ENCODE measurements at regions not wholly inside any gene's neighbourhood (a gene's known extent, or its start where the extent isn't known, plus 50 kb on each side); places are given as distances from the start of the nearest gene placed in this dataset.
A peak's percentile ranks its signal among the peaks of the same experiment; 100 is the strongest.
"Not testable (repeated sequence)": the region's sequence is repeated elsewhere in the genome, so short reads cannot be mapped to it uniquely, and the experiment has no call there.

GRCh38 chr2:234250926-234251325, 200.4 kb downstream of the SPP2 start:
- DNase-seq = no peak
- Histone ChIP-seq H3K27me3 (no peaks in the 10 kb centered on the region), H3K4me1 (peaks cover 0 to 55% (median 19%) of the 10 kb centered on the region in 3 donors), H3K27ac (peak overlapping the region in 1 of 4 donors; percentile 59), H3K9me3 (no peaks in the 10 kb centered on the region), H3K4me3 (no peak overlapping the region), H3K36me3 (no peaks in the 10 kb centered on the region)
- TF ChIP-seq POLR2A (IDR thresholded peaks at IDR 0.05) (no peak), CTCF (IDR thresholded peaks at IDR 0.05) (no peak)
- WGBS, 2 donors = 32 to 33% methylated on average over 2 of the region's 2 CpGs
- intact Hi-C loops (cut with DNase I) = loop anchor here (10.0 kb wide), 1 partner anchor 116 kb away; no protein-coding TSS in a partner anchor

DNA sequence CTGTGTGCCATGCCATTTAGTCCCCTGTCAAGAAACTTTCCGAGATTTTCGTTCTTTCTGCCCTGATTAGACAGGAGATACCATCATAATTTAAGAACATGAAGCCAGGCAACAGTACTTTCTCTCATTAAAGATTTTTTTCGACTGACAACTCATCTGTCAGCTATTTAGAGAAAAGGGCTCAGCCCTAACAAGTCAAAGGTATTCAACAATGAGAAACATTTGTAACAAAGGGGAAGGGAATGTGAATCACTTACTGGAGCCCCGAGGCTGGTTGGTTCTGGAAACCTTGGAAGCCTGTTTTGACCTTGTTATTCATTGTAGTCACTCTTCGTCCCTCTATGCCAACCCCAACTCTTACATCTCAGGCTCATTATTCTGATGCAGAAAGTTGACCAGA, 199.4 kb downstream of the SPP2 start:
- Histone ChIP-seq H3K27me3 (no peaks in the 10 kb centered on the region), H3K9me3 (no peaks in the 10 kb centered on the region), H3K4me1 (peaks cover 0 to 58% (median 19%) of the 10 kb centered on the region in 3 donors), H3K27ac (peak overlapping the region; percentile 3 to 74 (median 57)), H3K36me3 (no peaks in the 10 kb centered on the region), H3K4me3 (no peak overlapping the region)
- DNase-seq = no peak
- intact Hi-C loops (cut with DNase I) = loop anchor here (10.0 kb wide), 1 partner anchor 115 kb away; no protein-coding TSS in a partner anchor
- WGBS, 2 donors = 27 to 36% methylated on average over 5 of the region's 5 CpGs
- TF ChIP-seq POLR2A (IDR thresholded peaks at IDR 0.05) = no peak
- no peak for TF ChIP-seq CTCF (IDR thresholded peaks at IDR 0.05)

- peak overlapping the region; percentile 3 to 74 (median 57) for H3K27ac ChIP-seq
- WGBS, 2 donors = 65 to 67% methylated on average over 5 of the region's 5 CpGs
- no peak for DNase-seq
Observed at GRCh38 chr2:234249034-234249735, 198.7 kb downstream of the SPP2 start.

GRCh38 chr2:234248213-234248710, 197.8 kb downstream of the SPP2 start:
- WGBS, 2 donors = 91 to 97% methylated on average over 9 of the region's 10 CpGs
- H3K9me3 ChIP-seq; H3K36me3 ChIP-seq; intact Hi-C loops (cut with DNase I); DNase-seq; H3K27me3 ChIP-seq; H3K4me3 ChIP-seq: not testable (repeated sequence)
- Histone ChIP-seq H3K4me1 (peaks cover 0 to 54% (median 19%) of the 10 kb centered on the region in 3 donors), H3K27ac (peak overlapping the region in 1 of 4 donors; percentile 61)

More at GRCh38 chr2:234249034-234249735, 198.7 kb downstream of the SPP2 start:
- H3K4me1 ChIP-seq = peaks cover 0 to 51% (median 19%) of the 10 kb centered on the region in 3 donors
- no peak for TF ChIP-seq CTCF (IDR thresholded peaks at IDR 0.05)
- no peak for TF ChIP-seq POLR2A (IDR thresholded peaks at IDR 0.05)
- intact Hi-C loops (cut with DNase I) = no loop called here
- no peaks in the 10 kb centered on the region for H3K9me3 ChIP-seq
- H3K27me3 ChIP-seq = no peaks in the 10 kb centered on the region
- no peaks in the 10 kb centered on the region for H3K36me3 ChIP-seq
- H3K4me3 ChIP-seq = no peak overlapping the region

DNA sequence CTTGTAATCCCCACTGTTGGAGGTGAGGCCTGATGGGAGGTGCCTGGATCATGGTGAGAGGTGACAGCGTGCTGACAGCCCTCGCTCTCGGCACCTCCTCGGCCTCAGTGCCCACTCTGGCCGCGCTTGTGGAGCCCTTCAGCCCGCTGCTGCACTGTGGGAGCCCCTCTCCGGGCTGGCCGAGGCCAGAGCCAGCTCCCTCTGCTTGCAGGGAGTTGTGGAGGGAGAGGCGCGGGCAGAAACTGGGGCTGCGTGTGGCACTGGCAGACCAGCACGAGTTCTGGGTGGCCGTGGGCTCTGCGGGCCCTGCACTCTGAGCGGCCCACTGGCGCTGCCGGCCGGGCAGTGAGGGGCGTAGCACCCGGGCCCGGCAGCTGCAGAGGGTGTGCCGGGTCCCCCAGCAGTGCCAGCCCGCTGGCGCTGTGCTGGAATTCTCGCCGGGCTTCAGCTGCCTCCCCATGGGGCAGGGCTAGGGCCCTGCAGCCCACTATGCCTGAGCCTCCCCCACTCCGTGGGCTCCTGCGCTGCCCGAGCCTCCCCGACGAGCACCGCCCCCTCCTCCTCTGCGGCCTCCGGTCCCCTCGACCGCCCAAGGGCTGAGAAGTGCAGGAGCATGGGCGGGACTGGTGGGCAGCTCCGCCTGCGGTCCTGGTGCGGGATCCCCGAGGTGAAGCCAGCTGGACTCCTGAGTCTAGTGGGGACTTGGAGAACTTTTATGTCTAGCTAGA, 197.1 kb downstream of the SPP2 start:
- no peaks in the 10 kb centered on the region for H3K36me3 ChIP-seq
- H3K4me1 ChIP-seq = peaks cover 0 to 53% (median 19%) of the 10 kb centered on the region in 3 donors
- no peak overlapping the region for H3K4me3 ChIP-seq
- DNase-seq = no peak
- no peaks in the 10 kb centered on the region for H3K27me3 ChIP-seq
- H3K27ac ChIP-seq = no peak overlapping the region
- TF ChIP-seq POLR2A (IDR thresholded peaks at IDR 0.05) = no peak
- no peak for TF ChIP-seq CTCF (IDR thresholded peaks at IDR 0.05)
- no peaks in the 10 kb centered on the region for H3K9me3 ChIP-seq
- whole genome bisulfite sequencing, 2 donors = 89% methylated on average over 3 of the region's 42 CpGs; no CpG with 5 or more reads in 1 of the 2 donors
- intact Hi-C loops (cut with DNase I) = no loop called here
